HG03442 (cell line): ENCODE measurements at regions not wholly inside any gene's neighbourhood (a gene's known extent, or its start where the extent isn't known, plus 50 kb on each side); places are given as distances from the start of the nearest gene placed in this dataset.

ENCODE experiments used
- ATAC-seq: cut with Tn5 transposase; IDR thresholded peaks from one replicate; pipeline ENCODE4 v1.9.1; 2021; ENCODE audit warnings: mild to moderate bottlenecking, moderate library complexity; ENCODE audit not compliant: unreplicated experiment

- no peak for ATAC-seq
These were observed 95.2 kb upstream of the COX10 start for GRCh38 chr17:13973960-13974651.

GRCh38 chr17:13977837-13978236, 91.5 kb upstream of the COX10 start:
- no peak for ATAC-seq

- no peak for ATAC-seq
These were observed 90.8 kb upstream of the COX10 start for GRCh38 chr17:13978478-13978877.

GRCh38 chr17:13981881-13982280, 87.4 kb upstream of the COX10 start:
- ATAC-seq: no peak

GRCh38 chr17:13984956-13985355, 84.3 kb upstream of the COX10 start:
- ATAC-seq: no peak

GRCh38 chr17:13986855-13987254, 82.4 kb upstream of the COX10 start:
- no peak for ATAC-seq

GRCh38 chr17:13989138-13989537, 80.2 kb upstream of the COX10 start:
- ATAC-seq: no peak

- ATAC-seq: no peak
These were observed 76.2 kb upstream of the COX10 start for GRCh38 chr17:13993106-13993505.

- ATAC-seq: no peak
These were observed 75.3 kb upstream of the COX10 start for GRCh38 chr17:13994050-13994449.

GRCh38 chr17:13995856-13996271, 73.4 kb upstream of the COX10 start:
- no peak for ATAC-seq

- ATAC-seq: no peak
These were observed 73.0 kb upstream of the COX10 start for GRCh38 chr17:13996276-13996675.

GRCh38 chr17:13996748-13997147, 72.6 kb upstream of the COX10 start:
- no peak for ATAC-seq

GRCh38 chr17:14004927-14005620, 64.2 kb upstream of the COX10 start:
- ATAC-seq: no peak

- ATAC-seq: no peak
These were observed 62.9 kb upstream of the COX10 start for GRCh38 chr17:14006249-14006942.

- ATAC-seq: no peak
These were observed 61.4 kb upstream of the COX10 start for GRCh38 chr17:14007951-14008350.

GRCh38 chr17:14011036-14011692, 58.1 kb upstream of the COX10 start:
- no peak for ATAC-seq

- no peak for ATAC-seq
These were observed 57.4 kb upstream of the COX10 start for GRCh38 chr17:14011740-14012405.

- no peak for ATAC-seq
These were observed 54.6 kb upstream of the COX10 start for GRCh38 chr17:14014657-14015056.

GRCh38 chr17:14015271-14015670, 54.0 kb upstream of the COX10 start:
- ATAC-seq: no peak

GRCh38 chr17:14016858-14017257, 52.4 kb upstream of the COX10 start:
- ATAC-seq: no peak
